ENCODE measurements at regions not wholly inside any gene's neighbourhood (a gene's known extent, or its start where the extent isn't known, plus 50 kb on each side); places are given as distances from the start of the nearest gene placed in this dataset.

DNA sequence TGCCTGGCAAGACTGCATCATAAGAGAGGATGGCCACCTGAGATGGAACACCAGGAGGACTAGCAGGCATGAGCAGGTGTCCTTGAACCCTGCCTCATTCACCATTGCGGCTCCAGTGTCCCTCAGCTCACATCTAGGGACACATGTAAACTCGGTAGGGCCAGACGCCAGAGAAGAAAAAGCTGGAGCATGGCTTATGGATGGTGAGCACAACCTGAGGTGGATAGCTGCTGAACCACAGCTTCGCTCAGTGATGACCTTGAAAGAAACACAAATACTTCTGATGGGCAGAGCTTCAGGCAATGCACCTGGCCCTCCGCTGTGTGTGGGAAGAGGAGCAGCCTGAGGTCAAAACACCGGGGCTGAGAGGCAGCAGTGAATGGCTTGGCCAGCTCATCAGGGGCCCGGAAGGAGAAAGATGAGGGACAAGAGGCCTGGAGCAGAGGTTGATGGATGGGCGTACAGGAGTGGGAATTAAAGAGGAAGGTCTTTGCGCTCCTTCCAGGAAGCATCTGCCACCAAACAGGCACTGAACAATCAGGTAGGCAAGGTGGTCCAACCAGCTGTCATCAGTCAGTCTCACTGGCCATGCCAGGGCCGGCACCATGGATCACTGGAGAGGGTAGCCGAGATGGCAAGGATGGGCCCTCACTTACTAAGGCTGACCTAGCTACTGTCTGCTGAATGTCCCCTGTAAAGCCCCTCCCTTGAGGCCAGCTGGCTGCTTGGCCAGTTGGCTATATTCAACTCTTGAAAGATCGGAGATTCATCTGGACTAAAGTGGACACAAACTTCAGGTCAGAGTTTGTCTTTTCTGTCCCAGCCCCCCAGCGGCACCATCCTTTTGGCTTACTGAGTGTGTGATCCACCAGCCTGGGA, 89.7 kb downstream of the MYEOV start:
- H3K9me3 ChIP-seq (ENCODE audit: control insufficient read depth in 1 of 2, low read length in 2 of 2) = peaks cover 5 to 14% of the 10 kb centered on the region in 2 donors
- H3K4me3 ChIP-seq (ENCODE audit: low read depth in 1 of 2, low read length in 2 of 2) = no peak overlapping the region
- H3K27ac ChIP-seq (ENCODE audit: low read length) = no peak overlapping the region
- no peaks in the 10 kb centered on the region for H3K4me1 ChIP-seq (ENCODE audit: control insufficient read depth in 1 of 2, insufficient read depth in 2 of 2, low read length in 2 of 2)
- H3K27me3 ChIP-seq (ENCODE audit: low read depth, low read length) = no peaks in the 10 kb centered on the region
- H3K36me3 ChIP-seq (ENCODE audit: control insufficient read depth in 1 of 2, insufficient read depth in 2 of 2, low read length in 2 of 2) = no peaks in the 10 kb centered on the region

DNA sequence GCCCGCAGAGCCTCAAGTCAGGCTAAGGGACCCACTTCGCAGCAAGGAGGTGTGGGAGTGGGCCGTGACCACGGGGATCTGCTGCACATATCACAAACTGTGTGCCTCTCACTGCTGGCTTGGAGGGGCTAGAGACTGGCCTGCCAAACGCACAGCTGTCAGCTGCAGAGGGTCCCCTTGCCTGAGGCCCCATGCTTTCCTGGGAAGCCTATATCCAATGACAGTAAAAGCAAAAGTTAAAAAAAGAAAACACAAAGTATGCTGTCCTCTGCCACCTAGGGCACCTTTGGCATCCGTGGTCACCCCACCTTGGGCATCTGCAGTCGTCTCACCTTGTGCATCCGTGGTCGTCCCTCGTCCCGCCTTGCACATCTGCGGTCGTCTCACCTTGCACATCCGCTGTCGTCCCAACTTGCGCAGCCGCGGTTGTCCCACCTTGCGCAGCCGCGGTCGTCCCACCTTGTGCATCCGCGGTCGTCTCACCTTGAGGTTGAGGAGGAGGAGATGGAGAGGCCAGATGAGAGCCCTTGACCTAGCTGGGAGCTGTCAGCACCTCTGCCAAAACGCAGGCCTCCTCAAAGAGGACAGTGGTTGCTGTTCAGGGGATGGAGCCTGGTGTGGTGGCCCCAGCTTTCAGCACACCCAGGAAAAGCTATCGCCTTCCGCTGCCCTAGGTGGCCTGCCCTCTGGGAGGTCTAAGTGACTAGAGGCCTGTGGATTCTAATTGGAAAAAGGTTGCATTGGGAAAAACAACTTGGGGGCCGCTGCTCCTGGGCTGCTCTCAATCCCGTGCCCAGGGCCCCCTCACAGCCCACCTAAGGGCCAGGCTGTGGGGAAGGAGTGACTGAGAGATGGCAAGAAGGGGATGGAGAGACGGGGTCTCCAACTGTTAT, 90.5 kb downstream of the MYEOV start:
- Histone ChIP-seq H3K36me3 (ENCODE audit: control insufficient read depth in 1 of 2, insufficient read depth in 2 of 2, low read length in 2 of 2) (no peaks in the 10 kb centered on the region), H3K4me1 (ENCODE audit: control insufficient read depth in 1 of 2, insufficient read depth in 2 of 2, low read length in 2 of 2) (no peaks in the 10 kb centered on the region), H3K9me3 (ENCODE audit: control insufficient read depth in 1 of 2, low read length in 2 of 2) (peaks cover 8 to 18% of the 10 kb centered on the region in 2 donors), H3K27me3 (ENCODE audit: low read depth, low read length) (no peaks in the 10 kb centered on the region), H3K27ac (ENCODE audit: low read length) (no peak overlapping the region), H3K4me3 (ENCODE audit: low read depth in 1 of 2, low read length in 2 of 2) (no peak overlapping the region)

DNA sequence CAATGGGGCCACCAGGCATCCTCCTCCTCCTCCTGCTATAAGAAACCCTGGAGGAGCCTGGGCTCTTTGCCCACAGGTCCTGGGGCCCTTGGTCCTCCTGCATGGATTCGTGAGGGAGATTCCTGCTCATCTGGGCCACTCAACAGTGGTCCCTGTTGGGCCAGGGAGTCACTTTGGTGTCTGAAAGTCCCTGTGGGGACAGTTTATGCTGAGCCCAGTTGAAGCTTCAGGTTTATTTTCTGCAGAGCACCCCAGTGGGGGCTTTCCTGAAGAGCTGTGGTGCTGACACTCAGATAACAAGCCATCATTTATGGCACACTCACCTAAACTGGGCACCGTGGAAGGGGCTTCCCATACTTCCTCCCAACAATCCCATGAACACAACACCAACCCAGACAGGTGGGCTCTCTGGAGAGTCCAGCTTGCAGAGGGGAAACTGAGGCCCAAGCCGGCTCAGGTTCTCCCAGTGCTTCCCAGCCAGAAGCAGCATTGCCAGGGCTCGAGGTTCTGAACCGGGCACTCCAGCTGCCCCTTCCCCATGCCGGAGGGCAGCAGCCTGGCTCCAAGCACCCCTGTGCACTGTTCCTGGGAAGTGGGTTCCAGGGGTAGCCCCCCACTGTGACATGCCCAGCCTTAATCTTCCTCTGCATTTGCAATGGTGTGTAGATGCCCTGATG, 91.3 kb downstream of the MYEOV start:
- Histone ChIP-seq H3K9me3 (ENCODE audit: control insufficient read depth in 1 of 2, low read length in 2 of 2) (peaks cover 8 to 18% of the 10 kb centered on the region in 2 donors), H3K4me3 (ENCODE audit: low read depth in 1 of 2, low read length in 2 of 2) (no peak overlapping the region), H3K4me1 (ENCODE audit: control insufficient read depth in 1 of 2, insufficient read depth in 2 of 2, low read length in 2 of 2) (no peaks in the 10 kb centered on the region), H3K27ac (ENCODE audit: low read length) (no peak overlapping the region), H3K27me3 (ENCODE audit: low read depth, low read length) (no peaks in the 10 kb centered on the region), H3K36me3 (ENCODE audit: control insufficient read depth in 1 of 2, insufficient read depth in 2 of 2, low read length in 2 of 2) (no peaks in the 10 kb centered on the region)

DNA sequence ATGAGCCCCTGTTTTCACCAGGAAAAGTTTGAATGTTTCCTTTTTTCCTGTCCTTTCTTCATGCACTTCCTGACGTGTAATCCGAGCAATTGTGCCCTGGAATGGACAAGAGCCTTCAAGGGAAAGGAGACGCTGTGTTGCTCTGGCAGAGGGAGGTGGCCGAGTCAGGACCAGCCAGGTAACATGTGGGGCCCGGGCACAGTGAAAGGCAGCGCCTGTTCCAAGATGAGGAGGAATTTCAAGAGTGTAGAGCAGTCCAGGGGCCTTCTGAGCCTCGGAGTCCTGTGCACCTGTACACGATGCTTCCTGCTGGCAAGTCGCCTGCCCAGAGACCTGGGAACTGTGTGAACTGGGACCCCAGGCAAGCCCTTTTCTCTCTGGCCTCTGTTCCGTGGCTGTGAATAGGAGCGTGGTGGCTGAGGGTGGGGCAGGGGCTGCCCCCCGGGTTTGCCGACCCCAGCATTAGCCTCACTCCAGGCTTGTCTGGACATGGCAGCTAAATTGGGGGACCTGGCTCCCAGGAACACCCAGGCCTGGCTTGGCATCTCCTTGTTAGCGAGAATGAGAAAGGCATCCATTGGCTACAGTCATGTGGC, 92.0 kb downstream of the MYEOV start:
- no peaks in the 10 kb centered on the region for H3K36me3 ChIP-seq (ENCODE audit: control insufficient read depth in 1 of 2, insufficient read depth in 2 of 2, low read length in 2 of 2)
- H3K27ac ChIP-seq (ENCODE audit: low read length) = no peak overlapping the region
- H3K4me3 ChIP-seq (ENCODE audit: low read depth in 1 of 2, low read length in 2 of 2) = no peak overlapping the region
- H3K4me1 ChIP-seq (ENCODE audit: control insufficient read depth in 1 of 2, insufficient read depth in 2 of 2, low read length in 2 of 2) = no peaks in the 10 kb centered on the region
- no peaks in the 10 kb centered on the region for H3K27me3 ChIP-seq (ENCODE audit: low read depth, low read length)
- H3K9me3 ChIP-seq (ENCODE audit: control insufficient read depth in 1 of 2, low read length in 2 of 2) = peaks cover 8 to 18% of the 10 kb centered on the region in 2 donors

DNA sequence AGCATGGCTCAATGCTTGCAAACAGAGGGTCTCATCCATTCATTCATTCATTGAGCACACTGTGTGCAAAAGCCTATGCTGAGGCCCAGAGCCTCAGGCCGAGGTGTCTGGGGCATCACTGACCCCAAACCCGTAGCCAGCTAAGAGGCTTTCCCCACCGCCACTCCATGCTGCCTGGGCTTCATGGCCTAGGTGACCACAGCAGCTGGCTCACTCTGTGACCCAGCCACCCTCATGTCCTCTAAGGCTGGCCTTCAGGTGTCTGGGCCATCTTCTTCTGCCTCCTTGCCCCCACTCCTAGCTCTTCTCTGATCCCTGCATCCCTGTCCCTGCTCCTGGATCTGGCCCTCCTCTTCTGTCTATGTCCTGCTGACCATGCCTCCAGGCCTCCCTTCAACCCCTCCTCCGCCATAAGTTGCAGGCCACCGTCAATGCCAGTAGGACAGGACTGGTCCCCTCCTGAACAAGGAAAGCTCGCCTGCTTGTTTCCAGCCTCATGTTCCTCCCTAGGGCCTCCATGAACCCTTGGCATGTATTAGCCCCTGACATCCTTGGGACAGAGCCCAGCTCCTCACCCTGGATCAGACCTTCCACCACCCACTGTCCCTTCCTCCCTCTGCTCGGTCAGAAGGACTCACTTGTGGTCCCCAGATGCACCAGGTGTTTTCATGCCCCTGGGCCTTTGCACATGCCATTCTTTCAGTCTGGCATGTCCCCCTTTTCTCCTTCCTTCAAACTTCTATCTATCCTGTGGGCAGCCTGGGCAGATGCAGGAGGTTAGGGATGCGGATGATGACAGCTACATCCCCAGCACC, 92.8 kb downstream of the MYEOV start:
- no peak overlapping the region for H3K4me3 ChIP-seq (ENCODE audit: low read depth in 1 of 2, low read length in 2 of 2)
- no peak overlapping the region for H3K27ac ChIP-seq (ENCODE audit: low read length)
- no peaks in the 10 kb centered on the region for H3K4me1 ChIP-seq (ENCODE audit: control insufficient read depth in 1 of 2, insufficient read depth in 2 of 2, low read length in 2 of 2)
- no peaks in the 10 kb centered on the region for H3K27me3 ChIP-seq (ENCODE audit: low read depth, low read length)
- H3K36me3 ChIP-seq (ENCODE audit: control insufficient read depth in 1 of 2, insufficient read depth in 2 of 2, low read length in 2 of 2) = no peaks in the 10 kb centered on the region
- peaks cover 8 to 18% of the 10 kb centered on the region in 2 donors for H3K9me3 ChIP-seq (ENCODE audit: control insufficient read depth in 1 of 2, low read length in 2 of 2)

DNA sequence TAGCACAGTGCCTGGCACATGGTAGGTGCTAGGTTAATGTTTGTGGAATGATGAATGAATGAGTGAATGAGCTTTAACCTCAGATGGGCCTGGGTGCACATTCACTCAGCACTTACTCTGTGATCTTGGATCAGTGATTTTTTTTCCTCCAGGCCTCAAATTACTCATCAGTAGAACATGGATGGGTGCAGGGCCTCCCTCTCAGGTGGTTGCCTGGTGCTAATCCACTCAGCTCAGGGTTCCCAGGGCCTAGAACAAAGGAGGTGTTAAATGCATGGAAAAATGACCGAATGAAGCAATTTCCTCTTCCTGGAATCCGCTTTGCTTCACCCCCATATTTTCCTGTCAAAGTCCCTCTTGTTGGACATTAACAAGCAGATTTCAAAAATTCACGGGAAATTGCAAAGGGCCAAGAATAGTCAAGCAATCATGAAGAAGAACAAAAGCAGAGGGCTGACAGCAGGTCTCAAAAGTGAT, 93.5 kb downstream of the MYEOV start:
- Histone ChIP-seq H3K36me3 (ENCODE audit: control insufficient read depth in 1 of 2, insufficient read depth in 2 of 2, low read length in 2 of 2) (no peaks in the 10 kb centered on the region), H3K4me1 (ENCODE audit: control insufficient read depth in 1 of 2, insufficient read depth in 2 of 2, low read length in 2 of 2) (no peaks in the 10 kb centered on the region), H3K27ac (ENCODE audit: low read length) (no peak overlapping the region), H3K9me3 (ENCODE audit: control insufficient read depth in 1 of 2, low read length in 2 of 2) (peaks cover 8 to 18% of the 10 kb centered on the region in 2 donors), H3K4me3 (ENCODE audit: low read depth in 1 of 2, low read length in 2 of 2) (no peak overlapping the region), H3K27me3 (ENCODE audit: low read depth, low read length) (no peaks in the 10 kb centered on the region)

GRCh38 chr11:69388210-69388609, 93.3 kb upstream of the LINC01488 start:
- Histone ChIP-seq H3K36me3 (ENCODE audit: control insufficient read depth in 1 of 2, insufficient read depth in 2 of 2, low read length in 2 of 2) (no peaks in the 10 kb centered on the region), H3K27ac (ENCODE audit: low read length) (no peak overlapping the region), H3K27me3 (ENCODE audit: low read depth, low read length) (no peaks in the 10 kb centered on the region), H3K9me3 (ENCODE audit: control insufficient read depth in 1 of 2, low read length in 2 of 2) (peaks cover 8 to 18% of the 10 kb centered on the region in 2 donors), H3K4me1 (ENCODE audit: control insufficient read depth in 1 of 2, insufficient read depth in 2 of 2, low read length in 2 of 2) (no peaks in the 10 kb centered on the region), H3K4me3 (ENCODE audit: low read depth in 1 of 2, low read length in 2 of 2) (no peak overlapping the region)

GRCh38 chr11:69388661-69389060, 92.8 kb upstream of the LINC01488 start:
- H3K4me1 ChIP-seq (ENCODE audit: control insufficient read depth in 1 of 2, insufficient read depth in 2 of 2, low read length in 2 of 2) = no peaks in the 10 kb centered on the region
- no peak overlapping the region for H3K4me3 ChIP-seq (ENCODE audit: low read depth in 1 of 2, low read length in 2 of 2)
- no peaks in the 10 kb centered on the region for H3K36me3 ChIP-seq (ENCODE audit: control insufficient read depth in 1 of 2, insufficient read depth in 2 of 2, low read length in 2 of 2)
- no peaks in the 10 kb centered on the region for H3K27me3 ChIP-seq (ENCODE audit: low read depth, low read length)
- H3K9me3 ChIP-seq (ENCODE audit: control insufficient read depth in 1 of 2, low read length in 2 of 2) = peaks cover 8 to 18% of the 10 kb centered on the region in 2 donors
- no peak overlapping the region for H3K27ac ChIP-seq (ENCODE audit: low read length)

- H3K4me3 ChIP-seq (ENCODE audit: low read depth in 1 of 2, low read length in 2 of 2) = no peak overlapping the region
- no peak overlapping the region for H3K27ac ChIP-seq (ENCODE audit: low read length)
- no peaks in the 10 kb centered on the region for H3K4me1 ChIP-seq (ENCODE audit: control insufficient read depth in 1 of 2, insufficient read depth in 2 of 2, low read length in 2 of 2)
- peaks cover 8 to 18% of the 10 kb centered on the region in 2 donors for H3K9me3 ChIP-seq (ENCODE audit: control insufficient read depth in 1 of 2, low read length in 2 of 2)
- no peaks in the 10 kb centered on the region for H3K36me3 ChIP-seq (ENCODE audit: control insufficient read depth in 1 of 2, insufficient read depth in 2 of 2, low read length in 2 of 2)
- no peaks in the 10 kb centered on the region for H3K27me3 ChIP-seq (ENCODE audit: low read depth, low read length)
These were observed 90.9 kb upstream of the LINC01488 start for GRCh38 chr11:69390561-69390960.

Measured in muscle layer of duodenum (tissue), 2 donors.